ENCODE measurements at regions not wholly inside any gene's neighbourhood (a gene's known extent, or its start where the extent isn't known, plus 50 kb on each side); places are given as distances from the start of the nearest gene placed in this dataset.

GRCh38 chr9:1115370-1115769 lies 65.2 kb downstream of the DMRT2 start:
- WGBS (ENCODE audit: insufficient coverage) = no CpG with 5 or more reads among the region's 3 CpGs
- no peaks in the 10 kb centered on the region for H3K4me1 ChIP-seq (ENCODE audit: control insufficient read depth in 1 of 2, extremely low read depth in 1 of 2, insufficient read depth in 2 of 2, low read length in 2 of 2)
- H3K9me3 Mint-ChIP-seq = peaks cover 0 to 9% (median 6%) of the 10 kb centered on the region in 3 donors
- H3K27ac Mint-ChIP-seq = no peak overlapping the region
- peaks cover 0 to 3% of the 10 kb centered on the region in 2 experiments for H3K27me3 ChIP-seq (replicated peaks in 1 of 2; ENCODE audit: control insufficient read depth in 2 of 2, extremely low read depth in 1 of 2, insufficient read depth in 2 of 2, low read length in 1 of 2)
- H3K4me1 Mint-ChIP-seq = no peaks in the 10 kb centered on the region
- no peaks in the 10 kb centered on the region for H3K36me3 ChIP-seq (ENCODE audit: control insufficient read depth in 2 of 2, extremely low read depth in 1 of 2, insufficient read depth in 1 of 2, low read length in 1 of 2)
- H3K27me3 Mint-ChIP-seq = peaks cover 8 to 13% of the 10 kb centered on the region in 2 donors
- no peak overlapping the region for H3K4me3 Mint-ChIP-seq
- no peaks in the 10 kb centered on the region for H3K9me3 ChIP-seq
- ATAC-seq (replicated peaks in 1 of 4) (no peak), DNase-seq (no peak)
- H3K36me3 Mint-ChIP-seq = no peaks in the 10 kb centered on the region
- no peak overlapping the region for H3K4me3 ChIP-seq (ENCODE audit: control insufficient read depth in 1 of 2, extremely low read depth in 1 of 2, low read length in 1 of 2)
- H3K27ac ChIP-seq (ENCODE audit: low read length) = no peak overlapping the region
- ChIA-PET POLR2A (no interaction called here), CTCF (no interaction called here)

GRCh38 chr9:1117439-1117838 lies 67.3 kb downstream of the DMRT2 start:
- Mint-ChIP-seq H3K27me3 (peaks cover 11 to 13% of the 10 kb centered on the region in 2 donors), H3K36me3 (no peaks in the 10 kb centered on the region), H3K4me1 (no peaks in the 10 kb centered on the region), H3K27ac (no peak overlapping the region), H3K4me3 (no peak overlapping the region), H3K9me3 (peaks cover 0 to 5% (median 0%) of the 10 kb centered on the region in 3 donors)
- DNase-seq = no peak
- H3K27ac ChIP-seq (ENCODE audit: low read length) = no peak overlapping the region
- no peaks in the 10 kb centered on the region for H3K4me1 ChIP-seq (ENCODE audit: control insufficient read depth in 1 of 2, extremely low read depth in 1 of 2, insufficient read depth in 2 of 2, low read length in 2 of 2)
- ATAC-seq (replicated peaks in 1 of 4) = no peak
- H3K27me3 ChIP-seq (replicated peaks in 1 of 2; ENCODE audit: control insufficient read depth in 2 of 2, extremely low read depth in 1 of 2, insufficient read depth in 2 of 2, low read length in 1 of 2) = peaks cover 0 to 3% of the 10 kb centered on the region in 2 experiments
- WGBS (ENCODE audit: insufficient coverage) = 57% methylated on average over 1 of the region's 1 CpG
- no peak overlapping the region for H3K4me3 ChIP-seq (ENCODE audit: control insufficient read depth in 1 of 2, extremely low read depth in 1 of 2, low read length in 1 of 2)
- ChIA-PET POLR2A (no interaction called here), CTCF (no interaction called here)
- no peaks in the 10 kb centered on the region for H3K36me3 ChIP-seq (ENCODE audit: control insufficient read depth in 2 of 2, extremely low read depth in 1 of 2, insufficient read depth in 1 of 2, low read length in 1 of 2)
- no peaks in the 10 kb centered on the region for H3K9me3 ChIP-seq

- POLR2A ChIA-PET = no interaction called here
- DNase-seq (no peak), ATAC-seq (replicated peaks in 1 of 4) (no peak)
- CTCF ChIA-PET = no interaction called here
- peaks cover 0 to 3% of the 10 kb centered on the region in 2 experiments for H3K27me3 ChIP-seq (replicated peaks in 1 of 2; ENCODE audit: control insufficient read depth in 2 of 2, extremely low read depth in 1 of 2, insufficient read depth in 2 of 2, low read length in 1 of 2)
- 22% methylated on average over 5 of the region's 6 CpGs for WGBS (ENCODE audit: insufficient coverage)
- H3K4me3 ChIP-seq (ENCODE audit: control insufficient read depth in 1 of 2, extremely low read depth in 1 of 2, low read length in 1 of 2) = no peak overlapping the region
- no peak overlapping the region for H3K27ac ChIP-seq (ENCODE audit: low read length)
- no peaks in the 10 kb centered on the region for H3K36me3 ChIP-seq (ENCODE audit: control insufficient read depth in 2 of 2, extremely low read depth in 1 of 2, insufficient read depth in 1 of 2, low read length in 1 of 2)
- H3K36me3 Mint-ChIP-seq = no peaks in the 10 kb centered on the region
- no peaks in the 10 kb centered on the region for H3K4me1 Mint-ChIP-seq
- H3K9me3 ChIP-seq = no peaks in the 10 kb centered on the region
- no peaks in the 10 kb centered on the region for H3K4me1 ChIP-seq (ENCODE audit: control insufficient read depth in 1 of 2, extremely low read depth in 1 of 2, insufficient read depth in 2 of 2, low read length in 2 of 2)
- H3K9me3 Mint-ChIP-seq = no peaks in the 10 kb centered on the region
- H3K4me3 Mint-ChIP-seq = no peak overlapping the region
- peaks cover 11 to 12% of the 10 kb centered on the region in 2 donors for H3K27me3 Mint-ChIP-seq
- H3K27ac Mint-ChIP-seq = no peak overlapping the region
These were observed 70.5 kb downstream of the DMRT2 start for GRCh38 chr9:1120500-1121165.

- H3K4me1 ChIP-seq (ENCODE audit: control insufficient read depth in 1 of 2, extremely low read depth in 1 of 2, insufficient read depth in 2 of 2, low read length in 2 of 2) = no peaks in the 10 kb centered on the region
- ATAC-seq (replicated peaks in 1 of 4) = no peak
- no peak overlapping the region for H3K4me3 ChIP-seq (ENCODE audit: control insufficient read depth in 1 of 2, extremely low read depth in 1 of 2, low read length in 1 of 2)
- Mint-ChIP-seq H3K36me3 (no peaks in the 10 kb centered on the region), H3K4me1 (no peaks in the 10 kb centered on the region), H3K27me3 (peaks cover 3 to 6% of the 10 kb centered on the region in 2 donors), H3K9me3 (peaks cover 0 to 3% (median 0%) of the 10 kb centered on the region in 3 donors), H3K4me3 (no peak overlapping the region), H3K27ac (no peak overlapping the region)
- no peaks in the 10 kb centered on the region for H3K36me3 ChIP-seq (ENCODE audit: control insufficient read depth in 2 of 2, extremely low read depth in 1 of 2, insufficient read depth in 1 of 2, low read length in 1 of 2)
- H3K9me3 ChIP-seq = no peaks in the 10 kb centered on the region
- H3K27me3 ChIP-seq (replicated peaks in 1 of 2; ENCODE audit: control insufficient read depth in 2 of 2, extremely low read depth in 1 of 2, insufficient read depth in 2 of 2, low read length in 1 of 2) = no peaks in the 10 kb centered on the region
- no peak overlapping the region for H3K27ac ChIP-seq (ENCODE audit: low read length)
- WGBS (ENCODE audit: insufficient coverage) = no CpG with 5 or more reads among the region's 2 CpGs
- DNase-seq = no peak
- ChIA-PET CTCF (no interaction called here), POLR2A (no interaction called here)
These were observed 75.6 kb downstream of the DMRT2 start for GRCh38 chr9:1125741-1126140.

GRCh38 chr9:1128046-1128445 lies 77.9 kb downstream of the DMRT2 start:
- Mint-ChIP-seq H3K36me3 (no peaks in the 10 kb centered on the region), H3K9me3 (peaks cover 3 to 12% (median 4%) of the 10 kb centered on the region in 3 donors), H3K27ac (no peak overlapping the region), H3K4me3 (no peak overlapping the region), H3K4me1 (no peaks in the 10 kb centered on the region), H3K27me3 (peaks cover 5 to 8% of the 10 kb centered on the region in 2 donors)
- H3K36me3 ChIP-seq (ENCODE audit: control insufficient read depth in 2 of 2, extremely low read depth in 1 of 2, insufficient read depth in 1 of 2, low read length in 1 of 2) = no peaks in the 10 kb centered on the region
- no peaks in the 10 kb centered on the region for H3K4me1 ChIP-seq (ENCODE audit: control insufficient read depth in 1 of 2, extremely low read depth in 1 of 2, insufficient read depth in 2 of 2, low read length in 2 of 2)
- ChIA-PET CTCF (no interaction called here), POLR2A (no interaction called here)
- no peak overlapping the region for H3K4me3 ChIP-seq (ENCODE audit: control insufficient read depth in 1 of 2, extremely low read depth in 1 of 2, low read length in 1 of 2)
- ATAC-seq (replicated peaks in 1 of 4) = no peak
- H3K9me3 ChIP-seq = no peaks in the 10 kb centered on the region
- no peak overlapping the region for H3K27ac ChIP-seq (ENCODE audit: low read length)
- H3K27me3 ChIP-seq (replicated peaks in 1 of 2; ENCODE audit: control insufficient read depth in 2 of 2, extremely low read depth in 1 of 2, insufficient read depth in 2 of 2, low read length in 1 of 2) = no peaks in the 10 kb centered on the region
- no peak for DNase-seq
- WGBS (ENCODE audit: insufficient coverage) = 22% methylated on average over 1 of the region's 1 CpG

GRCh38 chr9:1129382-1129781 lies 79.2 kb downstream of the DMRT2 start:
- Histone ChIP-seq H3K4me3 (ENCODE audit: control insufficient read depth in 1 of 2, extremely low read depth in 1 of 2, low read length in 1 of 2) (no peak overlapping the region), H3K27ac (ENCODE audit: low read length) (no peak overlapping the region), H3K4me1 (ENCODE audit: control insufficient read depth in 1 of 2, extremely low read depth in 1 of 2, insufficient read depth in 2 of 2, low read length in 2 of 2) (no peaks in the 10 kb centered on the region), H3K36me3 (ENCODE audit: control insufficient read depth in 2 of 2, extremely low read depth in 1 of 2, insufficient read depth in 1 of 2, low read length in 1 of 2) (no peaks in the 10 kb centered on the region), H3K9me3 (no peaks in the 10 kb centered on the region), H3K27me3 (replicated peaks in 1 of 2; ENCODE audit: control insufficient read depth in 2 of 2, extremely low read depth in 1 of 2, insufficient read depth in 2 of 2, low read length in 1 of 2) (no peaks in the 10 kb centered on the region)
- Mint-ChIP-seq H3K27me3 (peaks cover 5 to 8% of the 10 kb centered on the region in 2 donors), H3K4me3 (no peak overlapping the region), H3K4me1 (no peaks in the 10 kb centered on the region), H3K36me3 (no peaks in the 10 kb centered on the region), H3K27ac (no peak overlapping the region), H3K9me3 (peaks cover 4 to 12% (median 6%) of the 10 kb centered on the region in 3 donors)
- ATAC-seq (replicated peaks in 1 of 4) (no peak), DNase-seq (no peak)
- ChIA-PET POLR2A (no interaction called here), CTCF (no interaction called here)
- WGBS (ENCODE audit: insufficient coverage) = 33% methylated on average over 1 of the region's 4 CpGs

GRCh38 chr9:1140057-1140456 lies 89.9 kb downstream of the DMRT2 start:
- no peaks in the 10 kb centered on the region for H3K36me3 ChIP-seq (ENCODE audit: control insufficient read depth in 2 of 2, extremely low read depth in 1 of 2, insufficient read depth in 1 of 2, low read length in 1 of 2)
- no peak overlapping the region for H3K4me3 ChIP-seq (ENCODE audit: control insufficient read depth in 1 of 2, extremely low read depth in 1 of 2, low read length in 1 of 2)
- no peak overlapping the region for H3K27ac Mint-ChIP-seq
- no peaks in the 10 kb centered on the region for H3K4me1 ChIP-seq (ENCODE audit: control insufficient read depth in 1 of 2, extremely low read depth in 1 of 2, insufficient read depth in 2 of 2, low read length in 2 of 2)
- POLR2A ChIA-PET = no interaction called here
- no peaks in the 10 kb centered on the region for H3K4me1 Mint-ChIP-seq
- H3K9me3 Mint-ChIP-seq = peaks cover 15 to 31% (median 25%) of the 10 kb centered on the region in 3 donors
- WGBS (ENCODE audit: insufficient coverage) = no CpG with 5 or more reads among the region's 2 CpGs
- no peaks in the 10 kb centered on the region for H3K36me3 Mint-ChIP-seq
- peaks cover 3 to 13% of the 10 kb centered on the region in 2 donors for H3K27me3 Mint-ChIP-seq
- no peak overlapping the region for H3K4me3 Mint-ChIP-seq
- ATAC-seq (replicated peaks in 1 of 4) (no peak), DNase-seq (no peak)
- no peaks in the 10 kb centered on the region for H3K27me3 ChIP-seq (replicated peaks in 1 of 2; ENCODE audit: control insufficient read depth in 2 of 2, extremely low read depth in 1 of 2, insufficient read depth in 2 of 2, low read length in 1 of 2)
- H3K27ac ChIP-seq (ENCODE audit: low read length) = no peak overlapping the region
- CTCF ChIA-PET = no interaction called here
- H3K9me3 ChIP-seq = no peaks in the 10 kb centered on the region

Data from T-cell (primary cell).